HG02623 (cell line): ENCODE measurements at regions not wholly inside any gene's neighbourhood (a gene's known extent, or its start where the extent isn't known, plus 50 kb on each side); places are given as distances from the start of the nearest gene placed in this dataset.
"Not testable (repeated sequence)": the region's sequence is repeated elsewhere in the genome, so short reads cannot be mapped to it uniquely, and the experiment has no call there.

Experiments
- ATAC-seq: cut with Tn5 transposase; IDR thresholded peaks from one replicate; pipeline ENCODE4 v1.9.1; 2021; ENCODE audit warnings: moderate library complexity; ENCODE audit not compliant: unreplicated experiment

DNA sequence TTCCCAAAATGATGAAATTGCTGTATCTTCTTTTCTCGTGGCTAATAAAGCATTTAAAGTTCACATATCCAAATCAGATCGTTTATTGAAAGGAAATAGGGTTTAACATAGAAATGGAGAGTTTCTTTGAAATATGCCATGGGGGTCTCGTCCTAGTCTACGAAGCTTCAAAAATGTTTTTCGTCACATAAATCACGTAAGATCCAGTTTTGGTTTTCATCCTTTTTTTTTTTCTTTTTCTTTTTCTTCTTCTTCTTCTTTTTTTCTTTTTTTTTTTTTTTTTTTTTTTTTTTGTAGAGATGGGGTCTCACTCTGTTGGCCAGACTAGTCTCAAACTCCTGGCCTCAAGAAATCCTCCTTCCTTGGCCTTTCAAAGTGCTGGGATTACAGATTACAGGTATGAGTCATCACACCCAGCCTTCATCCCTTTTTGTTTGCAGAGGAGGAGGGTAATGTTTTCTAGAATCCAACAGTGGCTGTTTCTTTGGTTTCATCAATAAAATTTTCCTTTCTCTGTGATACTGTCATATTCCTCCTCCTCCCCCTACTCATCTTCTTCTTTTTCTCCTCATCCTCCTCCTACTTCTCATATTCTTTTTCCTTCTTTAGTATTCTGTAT, 94.7 kb upstream of the LOC128125822 start:
- ATAC-seq: no peak

DNA sequence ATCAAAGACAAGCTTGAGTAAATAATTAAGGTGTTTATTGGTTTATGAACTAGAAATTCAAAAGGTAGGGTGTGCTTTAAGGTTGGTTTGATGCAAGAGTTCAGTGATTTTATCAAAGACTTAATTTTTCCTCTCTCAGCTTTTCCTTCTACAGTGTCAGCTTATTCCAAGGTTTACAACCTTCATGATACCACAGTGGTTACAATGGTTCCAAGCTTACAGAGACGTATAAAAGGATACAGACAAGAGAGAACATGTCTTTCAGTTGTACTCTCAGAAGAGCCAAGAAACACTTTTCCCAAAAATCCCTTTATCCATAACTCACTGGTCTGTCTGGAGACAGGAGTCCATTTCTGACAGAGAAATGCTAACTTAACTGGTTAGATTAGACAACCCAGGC, 93.5 kb upstream of the LOC128125822 start:
- ATAC-seq: no peak

DNA sequence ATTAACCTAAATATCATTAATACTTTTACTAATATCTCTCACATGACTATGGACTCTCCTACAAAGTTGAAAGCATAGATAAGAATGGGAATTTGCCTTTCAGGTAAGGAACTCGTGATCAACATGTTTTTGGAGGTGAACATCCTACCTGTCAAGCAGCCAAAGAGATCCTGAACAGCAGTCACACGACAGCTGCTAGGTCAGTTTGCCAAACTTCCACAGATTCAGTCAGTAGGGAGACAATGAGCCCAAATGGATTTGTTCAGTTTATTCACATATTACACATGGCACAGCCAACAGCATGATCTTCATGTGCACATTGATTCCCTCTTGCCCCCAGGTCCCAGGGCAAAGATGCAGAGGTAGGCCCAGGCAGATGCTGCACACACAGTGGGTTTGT, 86.1 kb upstream of the LOC128125822 start:
- no peak for ATAC-seq

DNA sequence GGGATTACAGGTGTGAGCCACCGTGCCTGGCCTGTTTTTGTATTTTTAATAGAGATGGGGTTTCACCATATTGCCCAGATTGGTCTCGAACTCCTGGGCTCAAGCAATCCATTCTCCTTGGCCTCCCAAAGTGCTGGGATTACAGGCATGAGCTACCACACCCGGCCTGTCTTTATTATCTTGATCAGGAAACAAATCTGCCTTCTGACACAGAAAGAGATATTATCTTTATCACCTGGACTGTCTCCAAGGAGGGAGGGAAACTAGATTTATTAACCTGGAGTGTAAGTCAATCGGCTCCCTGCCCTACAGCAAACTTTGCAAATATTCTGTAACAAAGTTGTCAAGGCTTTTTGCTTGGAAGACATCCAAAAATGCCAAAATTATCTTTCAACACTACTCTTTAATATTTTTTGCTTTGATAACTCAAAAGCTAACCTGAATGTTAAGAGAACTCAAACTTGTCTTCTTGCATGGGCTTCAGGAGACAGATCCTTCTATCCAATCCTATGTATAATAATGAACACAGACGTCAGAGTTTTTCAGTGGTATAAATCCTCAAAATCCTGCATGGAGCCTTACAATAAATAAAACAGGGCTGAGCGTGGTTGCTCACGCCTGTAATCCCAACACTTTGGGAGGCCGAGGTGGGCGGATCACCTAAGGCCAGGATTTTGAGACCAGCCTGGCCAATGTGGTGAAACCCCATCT, 85.0 kb upstream of the LOC128125822 start:
- ATAC-seq: no peak

DNA sequence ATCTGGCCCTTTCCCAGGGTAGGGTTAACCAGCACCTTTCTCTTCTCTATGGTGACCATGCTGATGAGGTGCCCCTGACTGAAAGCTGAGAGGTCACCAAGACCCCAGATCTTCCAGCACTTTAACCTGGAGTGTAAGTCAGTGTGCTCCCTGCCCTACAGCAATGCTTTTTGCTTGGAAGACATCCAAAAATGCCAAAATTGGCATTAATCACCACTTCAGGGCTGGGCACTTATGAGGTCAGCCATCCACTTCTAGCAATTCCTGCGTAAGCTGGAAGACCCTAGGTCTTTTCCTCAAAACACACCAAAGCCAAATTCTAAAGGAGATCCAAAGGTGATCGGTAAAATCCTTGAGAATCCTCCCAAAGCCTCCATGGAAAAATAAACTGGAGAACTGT, 81.2 kb upstream of the LOC128125822 start:
- no peak for ATAC-seq

DNA sequence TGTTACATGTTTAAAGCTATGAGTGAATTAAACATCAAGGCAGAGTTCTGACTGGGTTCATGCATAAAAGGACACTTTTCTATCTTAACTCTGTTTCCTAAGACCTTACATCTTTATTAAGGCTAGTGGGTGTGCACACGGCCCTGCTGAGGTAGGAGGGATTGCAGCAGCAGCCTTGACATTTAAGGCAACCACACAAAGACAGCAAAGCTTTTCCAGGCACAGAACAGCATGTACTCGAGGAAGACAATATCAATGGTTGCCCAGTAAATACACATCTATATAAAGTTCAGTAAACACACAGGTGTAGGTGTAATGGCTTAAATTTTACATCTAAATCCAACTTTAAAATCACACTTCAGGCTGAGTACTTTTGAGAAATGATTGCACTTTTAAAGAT, 79.8 kb upstream of the LOC128125822 start:
- ATAC-seq: no peak

DNA sequence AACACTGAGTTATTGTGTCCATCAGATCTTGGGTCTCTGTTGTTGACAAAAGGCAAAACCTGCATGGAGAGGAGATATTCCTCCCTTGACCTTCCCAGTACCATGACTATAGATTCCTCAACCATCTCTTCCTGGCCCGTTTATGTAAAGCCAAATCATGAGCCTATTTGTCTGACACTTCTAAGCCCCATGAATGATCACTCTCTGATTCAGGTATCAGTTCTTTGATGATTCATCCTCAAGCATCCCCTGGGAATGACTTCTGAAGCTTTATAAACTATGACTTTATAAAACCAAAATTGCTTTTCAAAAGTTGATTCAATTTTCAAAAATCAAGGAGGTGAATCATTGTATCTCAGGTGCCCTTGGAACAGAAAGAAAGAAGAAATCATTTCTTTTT, 78.7 kb upstream of the LOC128125822 start:
- ATAC-seq: no peak

DNA sequence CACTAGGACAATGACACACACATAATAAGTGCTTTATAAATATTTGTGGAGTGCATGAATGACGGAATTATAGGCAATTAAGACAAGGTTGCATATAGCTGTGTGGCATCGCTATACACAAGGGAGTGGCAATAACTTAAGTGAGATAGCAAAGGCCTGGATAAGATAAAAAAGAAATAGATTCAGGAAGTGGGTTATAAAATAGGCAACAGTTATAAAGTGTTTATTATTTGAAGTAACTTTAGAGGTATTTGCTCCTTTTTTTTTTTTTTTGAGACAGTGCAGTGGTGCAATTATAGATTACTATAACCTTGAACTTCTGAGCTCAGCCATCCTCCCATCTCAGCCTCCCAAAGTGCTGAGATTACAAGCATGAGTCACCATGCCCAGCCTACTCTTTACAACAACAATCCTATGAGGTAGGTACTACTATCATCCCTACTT, 75.9 kb upstream of the LOC128125822 start:
- ATAC-seq: no peak

DNA sequence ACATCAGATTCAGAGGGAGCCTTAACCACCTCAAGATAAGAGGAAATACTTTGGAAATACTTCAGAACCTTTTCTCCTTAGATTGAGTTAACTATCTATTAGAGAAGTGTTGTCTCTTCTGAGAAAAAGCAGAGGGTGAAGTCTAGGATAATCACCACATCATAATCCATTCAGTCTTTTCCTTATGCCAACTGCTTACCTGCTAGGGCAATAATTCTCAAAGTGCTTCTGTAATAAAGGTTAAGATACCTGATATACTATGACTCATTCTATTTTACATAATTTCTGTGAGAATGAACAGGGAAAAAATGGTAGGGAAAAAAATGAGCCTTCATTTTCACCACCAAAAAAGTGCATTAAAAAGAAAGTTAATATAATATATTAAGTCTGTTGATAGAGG, 70.1 kb upstream of the LOC128125822 start:
- ATAC-seq: no peak

DNA sequence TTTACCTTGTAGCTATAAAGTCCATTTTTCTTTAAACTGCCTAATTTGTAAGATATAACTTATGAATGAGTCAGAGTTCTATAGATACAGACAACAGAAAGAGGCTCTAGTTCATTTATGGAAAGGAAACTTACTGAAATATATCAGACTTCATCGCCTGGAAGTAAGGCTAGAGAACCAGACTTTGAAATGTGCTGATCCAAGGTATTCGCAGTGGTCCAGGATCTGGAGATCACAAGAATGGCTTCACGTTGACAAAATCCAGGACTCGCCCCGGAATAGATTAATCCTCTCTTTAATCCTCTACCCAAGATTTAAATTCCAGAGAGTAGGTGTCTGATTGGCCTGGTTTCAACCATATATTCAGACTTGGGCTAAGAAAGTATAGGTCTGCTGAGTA, 69.1 kb upstream of the LOC128125822 start:
- no peak for ATAC-seq

DNA sequence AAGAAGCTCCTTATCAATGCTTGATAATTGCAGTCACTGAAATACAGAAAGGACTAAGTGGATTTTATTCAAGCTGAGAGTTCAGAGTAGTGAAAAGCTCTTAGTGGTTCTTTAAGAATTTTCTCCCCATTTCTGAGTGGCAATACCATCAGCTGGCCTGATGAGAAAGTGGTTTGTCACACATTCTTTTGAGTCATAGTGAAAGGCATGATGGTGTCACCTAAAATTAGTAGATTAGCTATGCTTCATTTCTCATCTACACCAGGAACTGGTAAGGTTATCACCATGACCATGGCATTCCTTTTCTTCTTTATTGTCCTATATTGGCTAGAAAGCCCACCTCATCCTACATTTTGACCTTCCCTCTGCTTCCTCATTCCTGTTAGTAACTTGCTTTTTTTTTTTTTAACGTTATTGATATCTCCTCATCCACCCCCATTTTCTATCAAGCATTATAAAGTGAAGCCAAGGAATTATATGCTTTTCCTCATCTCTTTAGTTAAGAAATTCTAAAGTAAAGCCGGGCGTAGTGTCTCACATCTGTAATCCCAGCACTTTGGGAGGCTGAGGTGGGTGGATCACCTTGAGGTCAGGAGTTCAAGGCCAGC, 67.4 kb upstream of the LOC128125822 start:
- peak; percentile 99 for ATAC-seq

DNA sequence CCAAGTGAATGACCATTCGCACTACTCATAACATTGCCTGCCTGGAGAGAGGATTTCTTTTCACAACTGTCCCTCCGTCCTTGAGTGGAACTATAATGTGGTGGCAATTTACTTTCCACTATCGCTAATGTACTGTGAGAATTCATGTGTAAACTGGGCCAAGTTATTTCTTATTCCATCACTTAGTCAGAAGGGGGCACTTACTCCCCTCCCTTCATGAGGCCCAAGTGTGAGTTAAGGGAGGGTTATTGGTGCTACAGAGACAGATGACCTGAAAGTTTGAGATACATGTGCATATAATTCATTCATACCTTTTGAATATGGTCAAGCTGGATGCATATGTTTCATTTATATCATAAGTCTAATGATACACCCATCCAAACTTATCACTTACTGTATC, 65.2 kb upstream of the LOC128125822 start:
- ATAC-seq: no peak

DNA sequence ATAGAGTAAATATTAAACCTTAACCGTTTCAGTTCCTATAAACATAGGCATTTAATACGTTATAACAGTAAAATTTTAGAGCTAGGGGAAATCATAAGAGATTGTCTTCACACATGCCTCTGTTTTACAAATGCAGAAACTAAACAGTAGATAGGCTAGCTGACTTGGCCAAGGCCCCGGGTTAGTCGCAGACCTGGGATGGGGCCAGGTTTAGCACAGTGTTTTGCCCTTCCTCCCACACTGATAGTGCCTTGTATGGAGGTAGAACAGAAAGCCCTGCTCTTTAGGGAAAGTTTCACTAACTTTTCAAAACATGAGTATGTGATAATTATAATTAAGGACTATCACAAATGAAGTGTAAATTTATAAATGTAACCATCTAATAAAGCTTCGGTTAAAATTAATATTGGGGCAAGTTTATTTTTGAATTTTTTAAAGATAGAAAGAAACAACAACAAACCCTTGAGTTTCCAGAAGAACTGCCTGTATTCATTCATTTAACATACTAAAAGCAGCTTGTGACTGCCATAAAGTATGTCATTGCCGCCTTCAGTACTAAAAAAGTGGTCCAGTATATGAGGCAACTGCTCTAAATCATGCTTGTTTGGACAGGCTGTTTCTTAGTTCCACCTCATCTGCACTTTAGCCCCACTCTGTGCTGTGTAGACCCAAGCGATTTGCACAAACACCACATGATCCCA, 62.5 kb upstream of the LOC128125822 start:
- no peak for ATAC-seq

DNA sequence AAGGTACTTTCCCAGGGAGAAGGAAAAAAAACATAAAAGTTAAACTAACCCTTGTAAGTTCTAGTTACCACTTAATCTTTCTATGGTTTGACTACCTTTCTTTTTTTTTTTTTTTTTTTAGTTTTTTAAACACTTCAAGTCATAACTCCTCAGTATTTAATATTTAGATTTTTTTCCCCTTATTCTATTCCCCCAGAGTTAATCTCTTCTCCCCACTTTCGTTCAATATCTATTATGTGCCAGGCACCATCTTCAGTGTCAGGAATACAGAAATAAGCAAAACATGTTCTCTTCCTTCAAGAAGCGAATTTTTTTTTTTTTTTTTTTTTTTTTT, 62.0 kb upstream of the LOC128125822 start:
- ATAC-seq: no peak

DNA sequence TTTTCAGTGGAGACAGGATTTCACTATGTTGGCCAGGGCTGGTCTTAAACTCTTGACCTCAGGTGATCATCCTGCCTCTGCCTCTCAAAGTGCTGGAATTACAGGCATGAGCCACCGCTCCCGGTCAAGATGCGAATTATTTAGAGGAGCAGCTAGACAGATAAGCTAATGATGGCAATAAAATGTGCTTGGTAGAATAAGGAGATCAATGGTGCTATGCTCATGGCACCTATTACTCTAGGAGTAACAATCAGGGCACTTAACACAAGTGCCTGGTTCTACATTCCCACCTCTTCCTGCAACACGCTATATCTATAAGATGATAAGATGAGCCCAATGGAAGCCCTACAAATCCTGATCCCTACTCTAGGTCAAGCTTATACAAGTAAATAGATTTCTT, 61.4 kb upstream of the LOC128125822 start:
- ATAC-seq: no peak

DNA sequence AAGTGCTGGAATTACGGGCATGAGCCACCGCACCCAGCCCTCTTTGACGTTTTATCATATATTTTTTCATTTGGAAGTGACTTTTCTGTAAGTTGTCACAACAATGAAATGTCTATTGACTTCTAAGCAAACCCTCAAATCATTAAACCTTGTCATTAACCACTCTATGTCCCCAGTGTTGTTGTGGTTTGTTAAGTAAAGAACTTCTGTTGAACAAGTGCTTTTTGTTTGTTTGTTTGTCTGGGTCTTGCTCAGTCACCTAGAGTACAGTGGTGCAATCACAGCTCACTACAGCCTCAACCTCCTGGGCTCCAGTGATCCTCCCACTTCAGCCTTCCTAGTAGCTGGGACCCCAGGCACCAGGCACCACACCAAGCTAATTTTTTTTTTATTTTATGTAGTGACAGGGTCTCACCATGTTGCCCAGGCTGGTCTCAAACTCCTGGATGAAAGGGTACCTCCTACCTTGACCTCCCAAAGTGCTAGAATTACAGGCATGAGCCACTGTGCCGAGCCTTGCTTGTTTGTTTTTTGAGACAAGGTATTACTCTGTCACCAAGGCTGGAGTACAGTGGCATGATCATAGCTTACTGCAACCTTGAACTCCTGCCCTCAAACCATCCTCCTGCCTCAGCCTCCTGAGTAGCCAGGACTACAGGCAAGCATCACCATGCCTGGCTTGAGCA, 57.6 kb upstream of the LOC128125822 start:
- no peak for ATAC-seq

DNA sequence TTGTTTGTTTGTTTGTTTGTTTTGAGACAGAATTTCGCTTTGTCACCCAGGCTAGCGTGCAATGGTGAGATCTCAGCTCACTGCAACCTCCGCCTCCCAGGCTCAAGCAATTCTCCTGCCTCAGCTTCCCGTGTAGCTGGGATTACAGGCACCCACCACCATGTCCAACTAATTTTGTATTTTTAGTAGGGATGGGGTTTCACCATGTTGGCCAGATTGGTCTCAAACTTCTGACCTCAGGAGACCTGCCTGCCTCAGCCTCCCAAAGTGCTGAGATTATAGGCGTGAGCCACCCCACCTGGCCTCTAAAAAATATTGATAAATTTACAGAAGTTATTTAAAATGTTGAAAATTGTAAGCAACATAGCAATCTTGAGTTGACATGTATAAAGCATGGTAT, 57.1 kb upstream of the LOC128125822 start:
- ATAC-seq: not testable (repeated sequence)

DNA sequence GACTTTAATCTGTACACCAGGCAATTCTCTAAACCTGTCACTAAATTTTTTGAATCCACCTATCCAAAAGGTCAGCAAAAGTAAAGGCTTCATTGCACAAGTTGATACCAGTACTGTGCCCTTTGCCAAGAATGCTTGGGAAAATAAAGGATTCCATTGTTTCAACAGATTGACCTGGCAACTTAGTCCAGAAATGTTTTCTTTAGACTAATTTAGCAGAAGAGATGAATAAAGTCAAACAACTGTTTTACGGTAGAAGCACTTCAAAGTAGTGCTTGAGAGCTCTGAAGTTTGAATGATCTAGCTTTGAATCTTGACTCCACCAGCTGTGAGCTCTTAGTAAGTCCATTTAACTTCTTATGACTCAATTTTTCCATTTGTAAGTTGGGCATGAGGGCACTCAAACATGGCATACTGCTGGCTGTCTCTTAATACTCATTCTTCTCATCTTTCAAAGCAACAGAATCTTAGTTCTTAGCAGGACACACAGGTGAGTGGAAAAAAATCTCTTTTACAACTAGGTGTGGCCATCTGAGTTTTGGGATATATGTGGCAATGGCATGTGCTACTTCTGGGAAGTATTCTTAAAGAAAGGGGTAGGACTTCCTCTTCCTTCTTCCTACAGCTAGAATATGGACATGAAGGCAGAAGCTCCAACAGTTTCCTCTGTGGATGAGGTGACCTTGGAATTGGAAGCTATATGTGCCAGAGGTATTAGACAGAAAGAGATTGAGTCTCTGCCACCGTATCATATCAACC, 55.9 kb upstream of the LOC128125822 start:
- ATAC-seq: no peak

DNA sequence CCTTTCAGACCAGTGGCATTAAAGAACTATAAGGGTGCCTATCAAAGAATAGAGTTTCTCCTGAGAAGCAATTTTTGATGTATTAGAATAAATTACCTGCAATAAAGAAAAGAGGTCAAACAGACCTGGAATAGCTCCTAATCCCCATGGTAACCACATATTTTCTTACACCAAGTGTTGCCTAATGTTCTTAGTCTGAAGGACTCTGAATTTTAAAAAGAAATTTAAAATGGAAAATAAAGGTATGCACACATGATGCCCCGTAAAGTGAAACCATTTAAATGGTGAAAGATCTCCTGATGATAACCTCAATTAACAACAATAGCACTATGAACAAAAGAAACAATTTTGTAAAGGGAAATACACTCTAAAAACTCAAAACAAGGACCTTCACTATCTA, 55.1 kb upstream of the LOC128125822 start:
- no peak for ATAC-seq

DNA sequence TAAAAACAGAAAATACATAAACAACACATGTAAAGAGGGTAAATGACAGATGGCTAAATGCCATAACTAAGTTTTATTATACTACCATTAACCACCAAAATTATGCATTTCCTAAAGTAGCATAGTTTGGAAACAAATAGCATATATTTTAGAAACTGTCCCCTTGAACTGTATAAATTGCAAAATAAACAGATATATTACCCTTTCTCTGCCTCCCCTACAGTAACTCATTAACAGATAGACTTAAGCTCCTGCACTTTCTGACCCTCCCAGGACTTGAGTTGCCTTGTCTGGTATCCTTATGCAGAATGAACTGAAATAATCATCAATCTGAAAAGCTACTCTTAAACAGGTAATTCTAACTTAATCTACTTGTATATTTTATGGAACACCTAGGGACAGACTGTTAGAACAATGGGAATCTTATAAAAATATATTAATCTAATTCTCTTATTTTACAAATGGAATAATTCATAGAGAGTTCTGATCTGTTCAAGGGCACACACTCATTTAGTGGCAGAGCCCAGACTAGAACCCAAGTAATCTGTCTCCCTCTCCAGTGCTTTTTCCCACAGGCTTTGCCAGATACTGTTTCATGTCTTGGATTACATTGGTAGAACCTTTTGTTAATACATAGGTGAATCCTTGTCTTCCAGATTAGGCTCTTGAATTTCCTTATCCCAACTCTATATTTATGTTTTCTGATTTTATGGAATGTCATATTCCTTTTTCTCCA, 50.6 kb upstream of the LOC128125822 start:
- no peak for ATAC-seq
